WERI-Rb-1 (cell line): ENCODE measurements at regions not wholly inside any gene's neighbourhood (a gene's known extent, or its start where the extent isn't known, plus 50 kb on each side); places are given as distances from the start of the nearest gene placed in this dataset.
"Not testable (repeated sequence)": the region's sequence is repeated elsewhere in the genome, so short reads cannot be mapped to it uniquely, and the experiment has no call there.

Experiments used
- DNase-seq: peaks from one replicate; pipeline ENCODE4 v3.0.0-alpha.2; 2020
- H3K27ac ChIP-seq: fragments of 250-450 bp; sonication (Bioruptor Pico); 2 replicates; pipeline ENCODE4 v1.5.1; 2020; ENCODE audit warnings: mild to moderate bottlenecking, moderate library complexity
- H3K27me3 ChIP-seq: fragments of 250-450 bp; sonication (Bioruptor Pico); 2 replicates; pipeline ENCODE4 v1.5.1; 2021; ENCODE audit warnings: mild to moderate bottlenecking, low read depth, moderate library complexity; ENCODE audit not compliant: insufficient read depth, severe bottlenecking
- H3K36me3 ChIP-seq: fragments of 250-450 bp; sonication (Bioruptor Pico); 2 replicates; pipeline ENCODE4 v1.5.1; 2020; ENCODE audit warnings: mild to moderate bottlenecking, moderate library complexity
- H3K4me3 ChIP-seq: 2 replicates; pipeline ENCODE4 v1.5.1; 2011; ENCODE audit warnings: low read depth, mild to moderate bottlenecking, control low read depth, low read length
- H3K9me3 ChIP-seq: fragments of 250-450 bp; sonication (Bioruptor Pico); 2 replicates; pipeline ENCODE4 v1.5.1; 2021; ENCODE audit warnings: mild to moderate bottlenecking, moderate library complexity; ENCODE audit not compliant: severe bottlenecking
- TF ChIP-seq, protein P1 (sequence below): IDR thresholded peaks from 2 replicates; pipeline ENCODE4 v1.5.1; 2011; ENCODE audit warnings: low read depth, mild to moderate bottlenecking, control low read depth, inconsistent platforms, low read length

GRCh38 chr10:4240608-4241197 is 455.7 kb upstream of the KLF6 start:
- TF ChIP-seq, protein P1, sequence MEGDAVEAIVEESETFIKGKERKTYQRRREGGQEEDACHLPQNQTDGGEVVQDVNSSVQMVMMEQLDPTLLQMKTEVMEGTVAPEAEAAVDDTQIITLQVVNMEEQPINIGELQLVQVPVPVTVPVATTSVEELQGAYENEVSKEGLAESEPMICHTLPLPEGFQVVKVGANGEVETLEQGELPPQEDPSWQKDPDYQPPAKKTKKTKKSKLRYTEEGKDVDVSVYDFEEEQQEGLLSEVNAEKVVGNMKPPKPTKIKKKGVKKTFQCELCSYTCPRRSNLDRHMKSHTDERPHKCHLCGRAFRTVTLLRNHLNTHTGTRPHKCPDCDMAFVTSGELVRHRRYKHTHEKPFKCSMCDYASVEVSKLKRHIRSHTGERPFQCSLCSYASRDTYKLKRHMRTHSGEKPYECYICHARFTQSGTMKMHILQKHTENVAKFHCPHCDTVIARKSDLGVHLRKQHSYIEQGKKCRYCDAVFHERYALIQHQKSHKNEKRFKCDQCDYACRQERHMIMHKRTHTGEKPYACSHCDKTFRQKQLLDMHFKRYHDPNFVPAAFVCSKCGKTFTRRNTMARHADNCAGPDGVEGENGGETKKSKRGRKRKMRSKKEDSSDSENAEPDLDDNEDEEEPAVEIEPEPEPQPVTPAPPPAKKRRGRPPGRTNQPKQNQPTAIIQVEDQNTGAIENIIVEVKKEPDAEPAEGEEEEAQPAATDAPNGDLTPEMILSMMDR, result no peak
- no peaks in the 10 kb centered on the region for H3K27me3 ChIP-seq
- H3K36me3 ChIP-seq, result no peaks in the 10 kb centered on the region
- no peak for DNase-seq
- no peaks in the 10 kb centered on the region for H3K9me3 ChIP-seq
- H3K4me3 ChIP-seq, result no peak overlapping the region
- no peak overlapping the region for H3K27ac ChIP-seq

DNA sequence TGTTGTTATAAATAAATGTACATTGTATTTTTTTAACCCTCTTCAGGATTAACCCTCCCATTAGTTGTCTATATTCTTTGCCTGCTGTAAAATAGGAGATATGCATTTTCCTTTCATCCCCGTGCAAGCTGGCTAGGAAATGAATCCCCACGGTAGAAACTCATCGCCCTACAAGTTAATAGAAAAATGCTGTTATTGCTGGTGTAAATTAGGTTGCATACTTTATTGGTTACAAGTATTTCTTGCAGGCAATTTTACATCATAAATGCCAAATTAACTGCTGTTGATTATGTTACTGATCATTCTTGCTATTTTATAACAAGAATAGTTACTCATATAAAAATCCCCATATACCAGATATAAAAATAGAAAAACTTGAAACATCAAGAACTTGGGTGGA is 454.2 kb upstream of the KLF6 start:
- H3K36me3 ChIP-seq, result no peaks in the 10 kb centered on the region
- no peak overlapping the region for H3K4me3 ChIP-seq
- no peak overlapping the region for H3K27ac ChIP-seq
- H3K27me3 ChIP-seq, result no peaks in the 10 kb centered on the region
- no peaks in the 10 kb centered on the region for H3K9me3 ChIP-seq
- TF ChIP-seq, protein P1, result no peak
- DNase-seq, result no peak

DNA sequence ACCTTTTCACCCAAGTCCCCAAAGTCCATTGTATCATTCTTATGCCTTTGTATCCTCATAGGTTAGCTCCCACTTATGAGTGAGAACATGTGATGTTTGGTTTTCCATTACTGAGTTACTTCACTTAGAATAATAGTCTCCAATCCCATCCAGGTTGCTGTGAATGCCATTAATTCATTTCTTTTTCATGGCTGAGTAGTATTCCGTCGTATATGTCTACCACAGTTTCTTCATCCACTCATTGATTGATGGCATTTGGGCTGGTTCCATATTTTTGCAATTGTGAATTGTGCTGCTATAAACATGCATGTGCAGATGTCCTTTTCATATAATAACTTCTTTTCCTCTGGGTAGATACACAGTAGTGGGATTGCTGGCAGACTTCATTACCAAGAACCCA is 451.9 kb upstream of the KLF6 start:
- not testable (repeated sequence) for H3K27ac ChIP-seq, H3K36me3 ChIP-seq, H3K4me3 ChIP-seq, DNase-seq, H3K27me3 ChIP-seq, H3K9me3 ChIP-seq

DNA sequence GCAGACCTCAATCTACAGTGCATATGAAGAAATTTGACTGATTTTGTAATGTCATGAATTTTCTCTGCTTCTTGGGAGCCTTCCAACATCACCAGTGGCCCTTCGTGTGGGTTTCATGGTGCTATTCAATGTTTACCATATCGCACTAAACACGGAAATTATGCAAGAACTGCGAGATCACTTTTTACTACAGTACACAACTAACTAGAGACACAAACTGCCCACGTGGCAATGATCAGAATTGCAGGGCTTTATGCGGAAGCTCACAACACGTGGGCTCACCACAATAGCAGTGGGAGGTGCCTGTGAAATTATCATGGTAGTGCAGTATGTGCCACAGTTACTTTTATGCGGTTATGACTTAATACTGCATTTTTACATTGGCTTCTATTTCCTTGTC is 449.7 kb upstream of the KLF6 start:
- DNase-seq, result no peak

DNA sequence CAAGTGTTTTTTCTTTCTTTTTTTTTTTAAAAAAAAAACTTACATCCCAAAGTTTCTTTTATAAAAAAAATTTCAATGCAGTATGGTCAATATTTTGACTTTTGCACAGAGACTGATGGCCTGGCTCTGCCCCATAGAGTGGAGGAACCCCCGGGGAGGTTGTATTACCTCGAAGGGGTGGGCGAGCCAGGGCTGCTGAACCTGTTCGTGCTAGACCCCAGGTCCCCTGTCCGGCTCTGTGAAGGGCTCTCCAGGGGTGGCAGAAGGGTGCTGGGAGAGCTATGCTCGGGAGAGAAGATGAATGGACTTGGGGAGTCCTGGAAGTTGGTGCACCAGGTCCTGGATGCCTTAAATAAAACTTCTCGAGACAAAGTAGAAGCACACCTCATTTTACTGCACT is 446.4 kb upstream of the KLF6 start:
- H3K9me3 ChIP-seq, result no peaks in the 10 kb centered on the region
- H3K36me3 ChIP-seq, result no peaks in the 10 kb centered on the region
- no peak overlapping the region for H3K4me3 ChIP-seq
- H3K27me3 ChIP-seq, result no peaks in the 10 kb centered on the region
- DNase-seq, result no peak
- no peak overlapping the region for H3K27ac ChIP-seq
- TF ChIP-seq, protein P1, result no peak

More for the DNA sequence above, 449.7 kb upstream of the KLF6 start:
- Histone ChIP-seq H3K4me3 (no peak overlapping the region), H3K36me3 (no peaks in the 10 kb centered on the region), H3K27ac (no peak overlapping the region), H3K9me3 (no peaks in the 10 kb centered on the region), H3K27me3 (no peaks in the 10 kb centered on the region)
- TF ChIP-seq, protein P1, result no peak

DNA sequence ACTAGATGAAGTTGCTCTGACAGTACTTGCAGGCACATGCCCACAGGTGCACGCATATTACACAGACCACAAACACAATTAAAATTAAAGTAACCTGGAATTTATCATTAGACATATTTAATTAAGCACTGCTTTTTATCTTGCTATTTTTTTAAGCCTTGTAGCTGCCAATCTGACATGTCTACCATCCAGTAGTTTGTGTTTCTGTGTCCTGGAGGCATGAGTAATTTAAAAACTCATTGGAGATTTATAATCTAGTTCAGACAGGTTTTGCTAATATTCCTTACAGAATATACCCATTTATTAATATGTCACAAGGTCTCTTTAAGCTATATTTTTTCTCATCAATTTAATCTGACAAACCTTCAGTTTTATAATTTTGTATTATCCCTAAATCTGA is 445.0 kb upstream of the KLF6 start:
- Histone ChIP-seq H3K9me3 (no peaks in the 10 kb centered on the region), H3K36me3 (no peaks in the 10 kb centered on the region), H3K27me3 (no peaks in the 10 kb centered on the region), H3K27ac (no peak overlapping the region), H3K4me3 (no peak overlapping the region)
- no peak for DNase-seq
- TF ChIP-seq, protein P1, result no peak
